Mesenchymal stem cell (in vitro differentiated cells and primary cell): ENCODE measurements at regions not wholly inside any gene's neighbourhood (a gene's known extent, or its start where the extent isn't known, plus 50 kb on each side); places are given as distances from the start of the nearest gene placed in this dataset.

Experiments used
- DNase-seq: peaks from one replicate; pipeline ENCODE4 v3.0.0-alpha.2; 2013
- H2AFZ ChIP-seq: one replicate; pipeline ENCODE4 v1.6.1; 2013; ENCODE audit warnings: low read depth, mild to moderate bottlenecking, control low read depth, inconsistent platforms, low read length, moderate library complexity
- H2AK5ac ChIP-seq: 2 replicates; pipeline ENCODE4 v1.6.1; 2013; ENCODE audit warnings: low read length, moderate library complexity, mild to moderate bottlenecking, inconsistent platforms; ENCODE audit not compliant: severe bottlenecking
- H2BK120ac ChIP-seq: one replicate; pipeline ENCODE4 v1.6.1; 2013; ENCODE audit warnings: low read depth, mild to moderate bottlenecking, inconsistent platforms, low read length, moderate library complexity
- H2BK12ac ChIP-seq, 2 experiments: one replicate each; pipeline ENCODE4 v1.6.1; 2013; ENCODE audit warnings: inconsistent platforms in 2 of 2, low read length in 2 of 2, mild to moderate bottlenecking in 2 of 2, moderate library complexity in 2 of 2, control low read depth in 1 of 2
- H2BK15ac ChIP-seq: one replicate; pipeline ENCODE4 v1.6.1; 2013; ENCODE audit warnings: mild to moderate bottlenecking, low read depth, inconsistent platforms; ENCODE audit not compliant: poor library complexity, severe bottlenecking
- H2BK5ac ChIP-seq: 2 replicates; pipeline ENCODE4 v1.6.1; 2013; ENCODE audit warnings: low read depth, mild to moderate bottlenecking, low read length, control low read depth, inconsistent platforms; ENCODE audit not compliant: poor library complexity, severe bottlenecking
- H3K14ac ChIP-seq, 2 experiments: one replicate each; pipeline ENCODE4 v1.6.1; 2013; ENCODE audit warnings: inconsistent platforms in 2 of 2, low read length in 2 of 2, control low read depth in 1 of 2, mild to moderate bottlenecking in 1 of 2, moderate library complexity in 1 of 2
- H3K18ac ChIP-seq, 2 experiments: one replicate each; pipeline ENCODE4 v1.6.1; 2013; ENCODE audit warnings: inconsistent platforms in 2 of 2, low read length in 2 of 2, control low read depth in 1 of 2, low read depth in 1 of 2, mild to moderate bottlenecking in 1 of 2
- H3K23ac ChIP-seq, 2 experiments: one replicate each; pipeline ENCODE4 v1.6.1; 2013; ENCODE audit warnings: inconsistent platforms in 2 of 2, low read length in 2 of 2, mild to moderate bottlenecking in 2 of 2, moderate library complexity in 2 of 2, control low read depth in 1 of 2
- H3K27ac ChIP-seq: 2 replicates; pipeline ENCODE4 v1.5.1; 2013; ENCODE audit warnings: mild to moderate bottlenecking, moderate library complexity, low read length, control low read depth, inconsistent platforms; ENCODE audit not compliant: poor library complexity, severe bottlenecking
- H3K27me3 ChIP-seq, 2 experiments: 2 replicates each; pipeline versions ENCODE4 v1.6.1 to v1.7.0; 2013; ENCODE audit warnings: low read length in 2 of 2, mild to moderate bottlenecking in 2 of 2, moderate library complexity in 2 of 2, control low read depth in 1 of 2, inconsistent platforms in 1 of 2; ENCODE audit not compliant: control insufficient read depth in 1 of 2, insufficient read depth in 1 of 2
- H3K36me3 ChIP-seq, 2 experiments: 2 replicates each; pipeline versions ENCODE4 v1.6.1 to v1.7.0; 2013; ENCODE audit warnings: low read length in 2 of 2, control low read depth in 1 of 2, inconsistent platforms in 1 of 2, low read depth in 1 of 2, mild to moderate bottlenecking in 1 of 2; ENCODE audit not compliant: insufficient read depth in 2 of 2, control insufficient read depth in 1 of 2
- H3K4ac ChIP-seq, 2 experiments: one replicate each; pipeline ENCODE4 v1.6.1; 2013; ENCODE audit warnings: inconsistent platforms in 2 of 2, low read length in 2 of 2, mild to moderate bottlenecking in 2 of 2, moderate library complexity in 2 of 2, control low read depth in 1 of 2, low read depth in 1 of 2
- H3K4me1 ChIP-seq: 2 replicates; pipeline ENCODE4 v1.6.1; 2013; ENCODE audit warnings: low read depth, low read length, control low read depth; ENCODE audit not compliant: control insufficient read depth, insufficient read depth
- H3K4me2 ChIP-seq: 2 replicates; pipeline ENCODE4 v1.6.1; 2013; ENCODE audit warnings: low read length, mild to moderate bottlenecking, inconsistent platforms; ENCODE audit not compliant: poor library complexity, severe bottlenecking
- H3K4me3 ChIP-seq, 2 experiments: 2 replicates each; pipeline versions ENCODE4 v1.5.1 to v1.7.0; 2013; ENCODE audit warnings: low read length in 2 of 2, mild to moderate bottlenecking in 2 of 2, control low read depth in 1 of 2, low read depth in 1 of 2; ENCODE audit not compliant: insufficient read depth in 1 of 2
- H3K79me1 ChIP-seq: replicated peaks from 2 replicates; pipeline ENCODE4 v1.6.1; 2013; ENCODE audit warnings: mild to moderate bottlenecking, control low read depth, low read length, inconsistent platforms; ENCODE audit not compliant: poor library complexity, severe bottlenecking
- H3K9ac ChIP-seq: 2 replicates; pipeline ENCODE4 v1.7.0; 2013; ENCODE audit warnings: mild to moderate bottlenecking, low read length, moderate library complexity
- H3K9me3 ChIP-seq: 2 replicates; pipeline ENCODE4 v1.7.0; 2013; ENCODE audit warnings: mild to moderate bottlenecking, low read length; ENCODE audit not compliant: control insufficient read depth
- H4K8ac ChIP-seq: one replicate; pipeline ENCODE4 v1.6.1; 2013; ENCODE audit warnings: inconsistent platforms, mild to moderate bottlenecking, low read length, moderate library complexity
- H4K91ac ChIP-seq: one replicate; pipeline ENCODE4 v1.6.1; 2013; ENCODE audit warnings: mild to moderate bottlenecking, low read length, inconsistent platforms
- WGBS: methylation state at CpG from one replicate; pipeline ENCODE4 v1.1.7; 2013; ENCODE audit warnings: mixed read lengths; 5-methylcytosine and 5-hydroxymethylcytosine counted together

DNA sequence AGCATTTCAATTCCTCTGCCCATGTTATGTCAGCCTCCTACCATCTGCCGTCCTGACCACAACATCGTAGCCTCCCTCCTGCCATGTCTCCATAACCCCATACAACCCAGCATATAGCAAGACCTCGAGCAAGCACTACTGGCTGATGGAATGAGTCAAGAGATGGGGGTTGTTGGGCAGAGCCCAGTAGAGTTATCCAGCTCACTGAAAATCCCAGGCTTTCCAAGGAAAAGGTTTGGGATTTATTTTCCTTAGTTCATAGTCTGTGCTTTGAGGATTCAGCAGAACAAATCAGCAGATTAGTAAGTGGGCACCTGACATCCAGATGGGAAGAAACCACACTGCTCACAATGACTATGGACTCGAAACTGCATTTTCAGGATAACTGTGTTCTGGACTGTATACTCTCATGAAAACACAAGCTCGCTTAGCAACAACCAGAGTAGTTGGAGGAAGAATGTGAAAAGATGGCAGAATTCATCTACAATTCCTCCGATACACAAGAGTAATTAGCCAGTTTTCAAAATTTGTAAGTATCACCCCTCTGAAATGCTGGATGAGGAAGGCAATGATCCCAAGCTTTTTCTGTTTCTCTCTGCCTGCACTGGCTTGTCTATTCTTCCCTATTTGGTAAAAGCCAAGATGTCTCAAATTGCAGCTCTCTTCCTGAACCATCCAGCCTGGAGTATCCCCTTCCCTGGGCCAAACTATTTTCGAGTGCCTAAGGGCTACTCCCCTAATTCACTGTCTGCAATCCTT, 186.2 kb upstream of the TBL1X start:
- WGBS, result 97% methylated on average over 3 of the region's 7 CpGs
- no peak overlapping the region for H2BK15ac ChIP-seq

DNA sequence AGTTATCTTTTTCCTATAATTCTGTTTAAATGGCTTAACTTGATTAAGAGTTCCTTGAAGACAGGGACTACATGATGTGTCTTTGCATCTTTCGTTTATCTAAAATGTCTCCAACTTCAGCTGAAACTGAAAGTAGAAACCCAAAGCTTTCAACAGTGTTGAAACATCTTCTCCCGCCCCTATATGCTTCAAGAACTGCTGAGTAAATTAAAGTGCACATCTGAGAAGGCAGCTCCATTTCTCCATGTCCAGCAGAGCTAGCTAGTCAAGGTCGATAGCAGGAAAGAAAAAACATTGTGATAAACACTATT, 185.7 kb upstream of the TBL1X start:
- no peak overlapping the region for H2AK5ac ChIP-seq
- H3K18ac ChIP-seq, result no peak overlapping the region
- no peaks in the 10 kb centered on the region for H3K4me1 ChIP-seq
- no peak overlapping the region for H3K27ac ChIP-seq
- no peak overlapping the region for H4K91ac ChIP-seq
- no peak overlapping the region for H3K4me2 ChIP-seq
- H3K4ac ChIP-seq, result no peak overlapping the region
- H4K8ac ChIP-seq, result no peak overlapping the region
- H3K9ac ChIP-seq, result peak overlapping the region; percentile 82
- no peak overlapping the region for H2BK120ac ChIP-seq
- no peak overlapping the region for H2AFZ ChIP-seq
- WGBS, result 82% methylated on average over 3 of the region's 3 CpGs
- no peaks in the 10 kb centered on the region for H3K36me3 ChIP-seq
- no peaks in the 10 kb centered on the region for H3K9me3 ChIP-seq
- no peak overlapping the region for H3K14ac ChIP-seq
- H3K79me1 ChIP-seq, result no peaks in the 10 kb centered on the region
- peak overlapping the region in 1 of 2 experiments; percentile 60 for H3K4me3 ChIP-seq
- no peak overlapping the region for H2BK15ac ChIP-seq
- H2BK5ac ChIP-seq, result no peak overlapping the region
- H3K23ac ChIP-seq, result no peak overlapping the region
- no peak overlapping the region for H2BK12ac ChIP-seq
- peak; percentile 59 for DNase-seq
- no peaks in the 10 kb centered on the region for H3K27me3 ChIP-seq

More for the DNA sequence above, 186.2 kb upstream of the TBL1X start:
- Histone ChIP-seq H3K4me1 (no peaks in the 10 kb centered on the region), H3K36me3 (no peaks in the 10 kb centered on the region), H3K79me1 (no peaks in the 10 kb centered on the region), H3K4me2 (no peak overlapping the region), H2BK120ac (no peak overlapping the region), H3K14ac (no peak overlapping the region), H3K4ac (no peak overlapping the region), H3K9ac (peak overlapping the region; percentile 82), H3K4me3 (peak overlapping the region in 1 of 2 experiments; percentile 60), H2AFZ (peak overlapping the region; percentile 63), H2AK5ac (no peak overlapping the region), H3K27me3 (no peaks in the 10 kb centered on the region), H3K27ac (no peak overlapping the region), H4K91ac (no peak overlapping the region), H2BK5ac (no peak overlapping the region), H3K23ac (no peak overlapping the region), H3K18ac (no peak overlapping the region), H3K9me3 (no peaks in the 10 kb centered on the region), H4K8ac (no peak overlapping the region), H2BK12ac (no peak overlapping the region)
- peak; percentile 29 for DNase-seq

DNA sequence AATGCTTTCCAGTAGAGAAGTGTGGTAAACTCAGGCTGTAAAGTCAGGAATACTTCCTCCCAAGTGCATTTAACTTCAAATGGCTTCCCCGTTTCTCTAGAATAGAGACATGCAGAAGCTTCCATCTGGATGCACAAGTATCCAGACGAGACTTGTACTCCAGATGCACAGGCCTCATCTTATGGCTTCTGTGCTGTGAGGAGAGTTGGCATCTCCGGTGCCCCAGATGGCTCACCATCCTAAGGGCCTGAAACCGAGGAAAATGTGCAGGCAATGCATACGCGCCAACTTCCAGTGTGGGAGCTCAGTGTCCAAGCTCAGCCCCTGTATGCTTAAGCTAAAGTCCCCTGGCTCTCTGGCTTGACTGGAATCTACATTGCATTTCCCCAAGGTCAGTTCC, 184.0 kb upstream of the TBL1X start:
- Histone ChIP-seq H3K79me1 (no peaks in the 10 kb centered on the region), H3K9me3 (no peaks in the 10 kb centered on the region), H3K4me1 (no peaks in the 10 kb centered on the region), H3K9ac (no peak overlapping the region), H3K27me3 (no peaks in the 10 kb centered on the region), H4K8ac (no peak overlapping the region), H2AK5ac (no peak overlapping the region), H3K18ac (no peak overlapping the region), H2BK12ac (no peak overlapping the region), H2BK5ac (no peak overlapping the region), H2BK15ac (no peak overlapping the region), H3K27ac (no peak overlapping the region), H3K4ac (no peak overlapping the region), H3K4me2 (no peak overlapping the region), H3K23ac (no peak overlapping the region), H3K14ac (peak overlapping the region in 1 of 2 experiments; percentile 41), H2BK120ac (no peak overlapping the region), H3K4me3 (no peak overlapping the region), H4K91ac (no peak overlapping the region), H3K36me3 (no peaks in the 10 kb centered on the region), H2AFZ (no peak overlapping the region)
- DNase-seq, result no peak
- WGBS, result 96% methylated on average over 6 of the region's 6 CpGs

DNA sequence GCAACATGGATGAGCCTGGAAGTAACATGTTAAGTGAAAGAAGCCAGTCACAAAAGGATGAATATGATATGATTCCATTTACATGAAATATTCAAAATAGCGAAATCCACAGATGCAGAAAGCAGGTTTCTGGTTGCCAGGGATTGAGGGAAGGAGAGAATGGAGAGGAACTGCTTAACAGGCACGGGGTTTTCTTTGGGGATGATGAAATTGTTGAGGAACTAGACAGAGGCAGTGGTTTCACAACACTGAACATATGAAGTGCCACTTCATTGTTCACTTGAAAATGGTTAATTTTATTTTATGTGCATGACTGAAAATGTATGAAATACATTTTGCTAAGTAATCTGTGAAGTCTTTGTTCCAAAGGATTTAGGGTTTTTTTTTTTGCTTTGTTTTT, 182.5 kb upstream of the TBL1X start:
- H2AFZ ChIP-seq, result no peak overlapping the region
- H3K27me3 ChIP-seq, result no peaks in the 10 kb centered on the region
- H2BK120ac ChIP-seq, result no peak overlapping the region
- H3K9ac ChIP-seq, result no peak overlapping the region
- H3K27ac ChIP-seq, result no peak overlapping the region
- H3K23ac ChIP-seq, result no peak overlapping the region
- H3K18ac ChIP-seq, result no peak overlapping the region
- no peak overlapping the region for H2BK5ac ChIP-seq
- H2BK12ac ChIP-seq, result no peak overlapping the region
- no peak overlapping the region for H2AK5ac ChIP-seq
- no peak overlapping the region for H3K4me2 ChIP-seq
- no peak overlapping the region for H2BK15ac ChIP-seq
- no peaks in the 10 kb centered on the region for H3K4me1 ChIP-seq
- no peaks in the 10 kb centered on the region for H3K9me3 ChIP-seq
- H4K8ac ChIP-seq, result no peak overlapping the region
- H3K4me3 ChIP-seq, result no peak overlapping the region
- H3K79me1 ChIP-seq, result no peaks in the 10 kb centered on the region
- H3K36me3 ChIP-seq, result no peaks in the 10 kb centered on the region
- no peak overlapping the region for H3K4ac ChIP-seq
- H3K14ac ChIP-seq, result no peak overlapping the region
- H4K91ac ChIP-seq, result no peak overlapping the region
- DNase-seq, result no peak
- 100% methylated on average over 2 of the region's 2 CpGs for WGBS
